DND-41 (cell line): ENCODE measurements at regions not wholly inside any gene's neighbourhood (a gene's known extent, or its start where the extent isn't known, plus 50 kb on each side); places are given as distances from the start of the nearest gene placed in this dataset.

Experiments
- ATAC-seq: fragments of 200-7000 bp; cut with Tn5 transposase; 3 replicates; pipeline ENCODE4 v1.9.1; 2021; ENCODE audit warnings: low read depth; ENCODE audit not compliant: insufficient read depth
- DNase-seq: peaks from one replicate; pipeline ENCODE4 v3.0.0-alpha.2; 2020
- H2AFZ ChIP-seq: 2 replicates; pipeline ENCODE4 v1.6.0; 2012; ENCODE audit warnings: low read depth, low read length
- H3K27ac ChIP-seq: 2 replicates; pipeline ENCODE4 v1.5.1; 2012; ENCODE audit warnings: low read length, inconsistent platforms
- H3K27me3 ChIP-seq: fragments of 200-600 bp; sonication (generic); 2 replicates; pipeline ENCODE4 v1.6.0; 2012; ENCODE audit warnings: low read length, mild to moderate bottlenecking, inconsistent platforms; ENCODE audit not compliant: insufficient read depth, poor library complexity
- H3K36me3 ChIP-seq: 2 replicates; pipeline ENCODE4 v1.5.1; 2012; ENCODE audit warnings: low read length, inconsistent platforms; ENCODE audit not compliant: insufficient read depth
- H3K4me1 ChIP-seq: 2 replicates; pipeline ENCODE4 v1.5.1; 2012; ENCODE audit warnings: mild to moderate bottlenecking, low read length; ENCODE audit not compliant: insufficient read depth
- H3K4me2 ChIP-seq: 2 replicates; pipeline ENCODE4 v1.6.0; 2012; ENCODE audit warnings: mild to moderate bottlenecking, moderate library complexity, low read length, inconsistent platforms; ENCODE audit not compliant: insufficient read depth
- H3K4me3 ChIP-seq, 2 experiments: fragments of 200-600 bp in 1 of 2; shearing (Covaris generic) in 1 of 2; 2 replicates each; pipeline ENCODE4 v1.5.1; 2012 to 2016; ENCODE audit warnings: inconsistent platforms in 2 of 2, low read length in 2 of 2, mild to moderate bottlenecking in 2 of 2, low read depth in 1 of 2, moderate library complexity in 1 of 2
- H3K79me2 ChIP-seq: 2 replicates; pipeline ENCODE4 v1.6.0; 2012; ENCODE audit warnings: low read length, inconsistent platforms; ENCODE audit not compliant: insufficient read depth
- H3K9ac ChIP-seq: 2 replicates; pipeline ENCODE4 v1.6.0; 2012; ENCODE audit warnings: low read depth, mild to moderate bottlenecking, inconsistent platforms, low read length, moderate library complexity
- H3K9me3 ChIP-seq: 2 replicates; pipeline ENCODE4 v1.5.1; 2012; ENCODE audit warnings: low read length, moderate library complexity, mild to moderate bottlenecking, inconsistent platforms; ENCODE audit not compliant: insufficient read depth, severe bottlenecking
- H4K20me1 ChIP-seq: 2 replicates; pipeline ENCODE4 v1.6.0; 2012; ENCODE audit warnings: low read length; ENCODE audit not compliant: insufficient read depth
- EZH2 ChIP-seq: IDR thresholded peaks from 3 replicates; pipeline ENCODE4 v1.6.1; 2012; ENCODE audit warnings: borderline replicate concordance, low read depth, mild to moderate bottlenecking, moderate library complexity, low read length, inconsistent platforms; ENCODE audit not compliant: severe bottlenecking
- TF ChIP-seq, protein P1 (sequence below): IDR thresholded peaks from 2 replicates; pipeline ENCODE4 v1.5.1; 2012; ENCODE audit warnings: borderline replicate concordance, low read length, moderate library complexity, mild to moderate bottlenecking; ENCODE audit not compliant: poor library complexity, severe bottlenecking; ENCODE audit errors: extremely low read depth

DNA sequence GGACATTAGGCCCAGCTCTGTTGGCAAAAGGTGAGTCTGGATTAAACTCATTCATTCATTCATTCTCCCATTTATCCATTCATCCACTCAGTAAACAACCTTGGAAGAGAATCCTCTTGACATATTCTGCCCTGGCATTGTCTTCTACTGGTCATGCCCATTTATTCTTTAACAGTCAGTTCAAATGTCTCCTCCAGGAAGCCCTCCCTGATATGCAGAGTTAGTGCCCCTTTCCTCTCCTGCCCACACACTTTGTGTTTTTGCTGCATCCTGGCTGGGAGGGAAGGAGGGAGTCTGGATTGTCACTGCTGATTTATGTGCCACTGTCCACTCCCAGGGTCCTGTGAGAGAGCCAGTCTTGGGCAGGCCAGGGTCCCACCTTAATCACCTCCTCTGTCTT is 600.3 kb downstream of the MATN1 start:
- H3K27ac ChIP-seq = no peak overlapping the region
- ATAC-seq (no peak), DNase-seq (no peak)
- H3K9ac ChIP-seq = no peak overlapping the region
- H3K4me2 ChIP-seq = no peak overlapping the region
- H3K9me3 ChIP-seq = no peaks in the 10 kb centered on the region
- no peaks in the 10 kb centered on the region for H3K36me3 ChIP-seq
- no peak overlapping the region for H3K4me3 ChIP-seq
- no peak overlapping the region for H2AFZ ChIP-seq
- peaks cover 4% of the 10 kb centered on the region for H3K27me3 ChIP-seq
- H3K79me2 ChIP-seq = no peaks in the 10 kb centered on the region
- H3K4me1 ChIP-seq = no peaks in the 10 kb centered on the region
- no peak for TF ChIP-seq EZH2
- TF ChIP-seq, protein P1, sequence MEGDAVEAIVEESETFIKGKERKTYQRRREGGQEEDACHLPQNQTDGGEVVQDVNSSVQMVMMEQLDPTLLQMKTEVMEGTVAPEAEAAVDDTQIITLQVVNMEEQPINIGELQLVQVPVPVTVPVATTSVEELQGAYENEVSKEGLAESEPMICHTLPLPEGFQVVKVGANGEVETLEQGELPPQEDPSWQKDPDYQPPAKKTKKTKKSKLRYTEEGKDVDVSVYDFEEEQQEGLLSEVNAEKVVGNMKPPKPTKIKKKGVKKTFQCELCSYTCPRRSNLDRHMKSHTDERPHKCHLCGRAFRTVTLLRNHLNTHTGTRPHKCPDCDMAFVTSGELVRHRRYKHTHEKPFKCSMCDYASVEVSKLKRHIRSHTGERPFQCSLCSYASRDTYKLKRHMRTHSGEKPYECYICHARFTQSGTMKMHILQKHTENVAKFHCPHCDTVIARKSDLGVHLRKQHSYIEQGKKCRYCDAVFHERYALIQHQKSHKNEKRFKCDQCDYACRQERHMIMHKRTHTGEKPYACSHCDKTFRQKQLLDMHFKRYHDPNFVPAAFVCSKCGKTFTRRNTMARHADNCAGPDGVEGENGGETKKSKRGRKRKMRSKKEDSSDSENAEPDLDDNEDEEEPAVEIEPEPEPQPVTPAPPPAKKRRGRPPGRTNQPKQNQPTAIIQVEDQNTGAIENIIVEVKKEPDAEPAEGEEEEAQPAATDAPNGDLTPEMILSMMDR = no peak
- H4K20me1 ChIP-seq = peaks cover 6% of the 10 kb centered on the region

DNA sequence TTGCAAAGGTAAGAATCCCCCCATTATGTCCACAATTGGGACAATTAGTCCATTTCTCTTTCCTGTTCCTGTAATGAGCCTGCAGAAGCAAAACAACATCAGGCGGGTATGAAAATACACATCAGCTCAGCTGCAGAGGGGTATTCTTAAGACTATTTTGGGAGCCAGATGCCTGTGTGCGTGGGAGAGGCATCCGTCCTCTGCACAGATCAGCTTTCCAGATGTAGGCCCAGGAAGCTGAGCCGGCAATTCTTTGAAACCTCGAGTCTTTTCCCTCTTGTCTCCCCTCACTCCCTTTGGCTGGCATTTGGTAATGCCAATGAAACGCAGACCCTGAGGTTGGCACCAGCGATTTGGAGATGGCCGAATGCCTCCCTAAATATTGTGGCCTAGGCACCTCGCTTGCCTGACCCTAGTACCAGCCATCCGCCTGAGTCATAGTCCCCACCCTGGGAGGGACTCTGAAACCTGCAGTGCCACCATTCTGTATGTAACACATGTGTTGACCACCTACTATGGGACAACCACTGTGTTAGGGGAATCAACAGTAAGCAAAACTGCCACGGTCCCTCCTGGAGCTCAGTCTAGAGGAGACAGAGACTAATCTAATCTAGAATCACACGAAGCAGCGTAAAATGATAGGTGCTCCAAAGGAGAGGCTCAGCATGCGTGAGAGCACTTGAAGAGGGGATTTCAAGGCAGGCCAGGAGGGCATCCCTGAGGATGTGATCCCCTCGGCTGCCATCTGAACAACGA is 603.0 kb downstream of the MATN1 start:
- Histone ChIP-seq H3K4me3 (no peak overlapping the region), H4K20me1 (peaks cover 3% of the 10 kb centered on the region), H3K27me3 (no peaks in the 10 kb centered on the region), H3K4me1 (no peaks in the 10 kb centered on the region), H3K9ac (no peak overlapping the region), H2AFZ (no peak overlapping the region), H3K27ac (no peak overlapping the region), H3K79me2 (no peaks in the 10 kb centered on the region), H3K36me3 (no peaks in the 10 kb centered on the region), H3K4me2 (no peak overlapping the region), H3K9me3 (no peaks in the 10 kb centered on the region)
- DNase-seq (no peak), ATAC-seq (no peak)
- no peak for TF ChIP-seq EZH2
- TF ChIP-seq, protein P1 = no peak

DNA sequence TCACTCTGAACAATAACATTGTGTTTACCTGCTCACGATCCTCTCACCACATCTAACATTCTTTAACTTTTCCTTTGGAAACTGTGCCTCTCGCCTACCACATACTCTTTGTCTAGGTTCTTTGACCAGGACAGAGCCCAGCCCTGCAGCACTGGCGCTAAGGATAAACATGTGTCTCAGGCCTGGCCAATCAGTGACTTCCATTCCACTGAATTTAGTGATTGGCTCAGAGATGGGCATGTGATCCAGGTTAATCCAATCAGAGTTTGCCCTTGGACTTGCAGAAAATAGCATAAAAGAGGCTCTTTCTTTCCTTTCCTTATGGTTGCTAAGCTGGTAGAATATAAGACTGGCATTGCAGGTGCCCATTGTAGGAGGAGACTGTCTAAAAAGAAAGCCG is 605.7 kb downstream of the MATN1 start:
- Histone ChIP-seq H3K4me3 (no peak overlapping the region), H3K36me3 (no peaks in the 10 kb centered on the region), H3K9me3 (no peaks in the 10 kb centered on the region), H3K27me3 (no peaks in the 10 kb centered on the region), H4K20me1 (peaks cover 3% of the 10 kb centered on the region; the same call in 1 of the 2 replicates), H2AFZ (no peak overlapping the region), H3K4me1 (no peaks in the 10 kb centered on the region), H3K4me2 (no peak overlapping the region), H3K79me2 (no peaks in the 10 kb centered on the region), H3K9ac (no peak overlapping the region), H3K27ac (no peak overlapping the region)
- no peak for DNase-seq
- no peak for ATAC-seq
- TF ChIP-seq, protein P1 = no peak
- TF ChIP-seq EZH2 = no peak

DNA sequence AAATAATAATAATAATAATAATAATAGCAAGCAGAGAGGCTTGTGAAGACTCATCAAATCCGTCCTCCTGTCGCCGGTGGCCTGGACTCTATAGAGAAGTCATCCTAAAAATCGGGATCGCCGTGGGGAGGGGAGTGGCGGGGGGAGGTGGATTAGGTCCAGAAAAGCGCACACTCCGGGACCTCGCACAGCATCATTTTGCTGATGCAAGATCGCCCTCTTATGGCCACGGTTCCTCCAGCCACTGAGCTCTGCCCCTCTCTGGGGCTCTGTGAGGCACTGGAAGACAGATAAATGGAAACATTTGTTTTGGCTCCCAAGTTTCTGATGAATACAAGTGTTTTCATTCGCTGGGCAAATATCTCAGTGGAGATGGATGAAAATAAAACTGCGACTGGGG is 612.0 kb downstream of the MATN1 start:
- Histone ChIP-seq H2AFZ (no peak overlapping the region), H3K27me3 (peaks cover 8% of the 10 kb centered on the region), H4K20me1 (no peaks in the 10 kb centered on the region), H3K9me3 (no peaks in the 10 kb centered on the region), H3K4me1 (no peaks in the 10 kb centered on the region), H3K4me2 (no peak overlapping the region), H3K36me3 (no peaks in the 10 kb centered on the region), H3K4me3 (no peak overlapping the region), H3K27ac (no peak overlapping the region), H3K9ac (no peak overlapping the region), H3K79me2 (no peaks in the 10 kb centered on the region)
- TF ChIP-seq, protein P1 = peak; percentile 57
- no peak for TF ChIP-seq EZH2
- DNase-seq = peak; percentile 23
- ATAC-seq = no peak
